ENCODE measurements at regions not wholly inside any gene's neighbourhood (a gene's known extent, or its start where the extent isn't known, plus 50 kb on each side); places are given as distances from the start of the nearest gene placed in this dataset.

- Histone ChIP-seq H3K9me2 (ENCODE audit: insufficient read depth, low read length) (no peaks in the 10 kb centered on the region), H3K9ac (ENCODE audit: low read length) (no peak overlapping the region), H2AFZ (ENCODE audit: low read depth, low read length) (no peak overlapping the region), H3K9me3 (ENCODE audit: low read length) (no peaks in the 10 kb centered on the region), H3K4me3 (ENCODE audit: low read length) (no peak overlapping the region), H3K79me2 (replicated peaks; ENCODE audit: insufficient read depth, low read length) (no peaks in the 10 kb centered on the region), H4K20me1 (ENCODE audit: insufficient read depth) (no peaks in the 10 kb centered on the region), H3F3A (ENCODE audit: insufficient read depth, low read length, poor library complexity, severe bottlenecking) (no peaks in the 10 kb centered on the region), H3K4me2 (ENCODE audit: low read length) (no peak overlapping the region), H3K27me3 (ENCODE audit: insufficient read depth, low read depth, low read length) (no peaks in the 10 kb centered on the region), H3K27ac (ENCODE audit: low read length) (no peak overlapping the region), H3K36me3 (ENCODE audit: insufficient read depth, low read length) (no peaks in the 10 kb centered on the region)
- TF ChIP-seq POLR2AphosphoS5 (IDR thresholded peaks at IDR 0.05) (no peak), REST (IDR thresholded peaks at IDR 0.05; ENCODE audit: borderline replicate concordance) (no peak), RAD21 (conservative IDR thresholded peaks at IDR 0.05) (no peak), TAF1 (IDR thresholded peaks at IDR 0.05; ENCODE audit: low read depth) (no peak), MXI1 (conservative IDR thresholded peaks at IDR 0.05; ENCODE audit: poor library complexity, severe bottlenecking) (no peak), SMC3 (conservative IDR thresholded peaks at IDR 0.05; ENCODE audit: poor library complexity) (no peak), EP300 (conservative IDR thresholded peaks at IDR 0.05; ENCODE audit: poor library complexity, severe bottlenecking) (no peak), EZH2 (IDR thresholded peaks at IDR 0.05; ENCODE audit: borderline replicate concordance, insufficient read depth, low read length, poor library complexity, severe bottlenecking) (no peak)
- TF ChIP-seq, protein P1, sequence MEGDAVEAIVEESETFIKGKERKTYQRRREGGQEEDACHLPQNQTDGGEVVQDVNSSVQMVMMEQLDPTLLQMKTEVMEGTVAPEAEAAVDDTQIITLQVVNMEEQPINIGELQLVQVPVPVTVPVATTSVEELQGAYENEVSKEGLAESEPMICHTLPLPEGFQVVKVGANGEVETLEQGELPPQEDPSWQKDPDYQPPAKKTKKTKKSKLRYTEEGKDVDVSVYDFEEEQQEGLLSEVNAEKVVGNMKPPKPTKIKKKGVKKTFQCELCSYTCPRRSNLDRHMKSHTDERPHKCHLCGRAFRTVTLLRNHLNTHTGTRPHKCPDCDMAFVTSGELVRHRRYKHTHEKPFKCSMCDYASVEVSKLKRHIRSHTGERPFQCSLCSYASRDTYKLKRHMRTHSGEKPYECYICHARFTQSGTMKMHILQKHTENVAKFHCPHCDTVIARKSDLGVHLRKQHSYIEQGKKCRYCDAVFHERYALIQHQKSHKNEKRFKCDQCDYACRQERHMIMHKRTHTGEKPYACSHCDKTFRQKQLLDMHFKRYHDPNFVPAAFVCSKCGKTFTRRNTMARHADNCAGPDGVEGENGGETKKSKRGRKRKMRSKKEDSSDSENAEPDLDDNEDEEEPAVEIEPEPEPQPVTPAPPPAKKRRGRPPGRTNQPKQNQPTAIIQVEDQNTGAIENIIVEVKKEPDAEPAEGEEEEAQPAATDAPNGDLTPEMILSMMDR (IDR thresholded peaks at IDR 0.05; ENCODE audit: poor library complexity, severe bottlenecking), result no peak
These were observed 61.4 kb upstream of the LRRC7 start for GRCh38 chr1:69506311-69506710.

GRCh38 chr1:69506721-69507120 is 61.0 kb upstream of the LRRC7 start:
- Histone ChIP-seq H3K9me3 (ENCODE audit: low read length) (no peaks in the 10 kb centered on the region), H3F3A (ENCODE audit: insufficient read depth, low read length, poor library complexity, severe bottlenecking) (no peaks in the 10 kb centered on the region), H3K4me3 (ENCODE audit: low read length) (no peak overlapping the region), H2AFZ (ENCODE audit: low read depth, low read length) (no peak overlapping the region), H3K9ac (ENCODE audit: low read length) (no peak overlapping the region), H3K27ac (ENCODE audit: low read length) (no peak overlapping the region), H3K79me2 (replicated peaks; ENCODE audit: insufficient read depth, low read length) (no peaks in the 10 kb centered on the region), H3K9me2 (ENCODE audit: insufficient read depth, low read length) (no peaks in the 10 kb centered on the region), H3K27me3 (ENCODE audit: insufficient read depth, low read depth, low read length) (no peaks in the 10 kb centered on the region), H4K20me1 (ENCODE audit: insufficient read depth) (no peaks in the 10 kb centered on the region), H3K36me3 (ENCODE audit: insufficient read depth, low read length) (no peaks in the 10 kb centered on the region), H3K4me2 (ENCODE audit: low read length) (no peak overlapping the region)
- no peak for TF ChIP-seq SMC3 (conservative IDR thresholded peaks at IDR 0.05; ENCODE audit: poor library complexity)
- TF ChIP-seq RAD21 (conservative IDR thresholded peaks at IDR 0.05), result no peak
- TF ChIP-seq TAF1 (IDR thresholded peaks at IDR 0.05; ENCODE audit: low read depth), result no peak
- TF ChIP-seq, protein P1 (IDR thresholded peaks at IDR 0.05; ENCODE audit: poor library complexity, severe bottlenecking), result no peak
- TF ChIP-seq MXI1 (conservative IDR thresholded peaks at IDR 0.05; ENCODE audit: poor library complexity, severe bottlenecking), result no peak
- no peak for TF ChIP-seq REST (IDR thresholded peaks at IDR 0.05; ENCODE audit: borderline replicate concordance)
- TF ChIP-seq EP300 (conservative IDR thresholded peaks at IDR 0.05; ENCODE audit: poor library complexity, severe bottlenecking), result no peak
- TF ChIP-seq POLR2AphosphoS5 (IDR thresholded peaks at IDR 0.05), result no peak
- no peak for TF ChIP-seq EZH2 (IDR thresholded peaks at IDR 0.05; ENCODE audit: borderline replicate concordance, insufficient read depth, low read length, poor library complexity, severe bottlenecking)
